ENCODE measurements at regions not wholly inside any gene's neighbourhood (a gene's known extent, or its start where the extent isn't known, plus 50 kb on each side); places are given as distances from the start of the nearest gene placed in this dataset.

GRCh38 chr5:152188251-152188650 is 216.8 kb downstream of the NMUR2 start:
- DNase-seq (ENCODE audit: low read depth): no peak
- H3K4me3 ChIP-seq (ENCODE audit: low read depth, low read length): no peak overlapping the region
- TF ChIP-seq CTCF (IDR thresholded peaks at IDR 0.05; ENCODE audit: control insufficient read depth, extremely low read depth, insufficient read depth): no peak

DNA sequence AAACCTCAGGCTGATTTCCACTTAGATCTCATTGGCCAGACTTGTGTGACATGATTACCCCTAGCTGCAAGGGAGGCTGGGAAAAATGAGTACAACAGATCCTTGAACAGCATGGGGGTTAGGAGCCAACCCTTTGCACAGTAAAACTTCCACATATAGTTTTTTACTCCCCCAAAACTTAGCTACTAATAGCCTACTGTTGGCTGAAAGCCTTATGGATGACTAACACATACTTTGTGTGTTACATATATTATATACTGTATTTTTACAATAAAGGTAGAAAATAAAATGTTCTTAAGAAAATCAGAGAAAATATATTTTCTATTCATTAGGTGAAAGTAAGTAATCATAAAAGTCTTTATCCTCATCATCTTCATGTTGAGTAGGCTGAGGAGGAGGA is 217.4 kb downstream of the NMUR2 start:
- DNase-seq (ENCODE audit: low read depth): no peak
- no peak for TF ChIP-seq CTCF (IDR thresholded peaks at IDR 0.05; ENCODE audit: control insufficient read depth, extremely low read depth, insufficient read depth)
- no peak overlapping the region for H3K4me3 ChIP-seq (ENCODE audit: low read depth, low read length)

GRCh38 chr5:152185547-152186245 is 219.4 kb downstream of the NMUR2 start:
- DNase-seq (ENCODE audit: low read depth): no peak
- no peak overlapping the region for H3K4me3 ChIP-seq (ENCODE audit: low read depth, low read length)
- TF ChIP-seq CTCF (IDR thresholded peaks at IDR 0.05; ENCODE audit: control insufficient read depth, extremely low read depth, insufficient read depth): no peak

GRCh38 chr5:152184266-152184665 is 220.8 kb downstream of the NMUR2 start:
- no peak overlapping the region for H3K4me3 ChIP-seq (ENCODE audit: low read depth, low read length)
- no peak for DNase-seq (ENCODE audit: low read depth)
- no peak for TF ChIP-seq CTCF (IDR thresholded peaks at IDR 0.05; ENCODE audit: control insufficient read depth, extremely low read depth, insufficient read depth)

GRCh38 chr5:152181461-152181860 is 223.6 kb downstream of the NMUR2 start:
- no peak for DNase-seq (ENCODE audit: low read depth)
- no peak overlapping the region for H3K4me3 ChIP-seq (ENCODE audit: low read depth, low read length)
- no peak for TF ChIP-seq CTCF (IDR thresholded peaks at IDR 0.05; ENCODE audit: control insufficient read depth, extremely low read depth, insufficient read depth)

- DNase-seq (ENCODE audit: low read depth): no peak
- no peak for TF ChIP-seq CTCF (IDR thresholded peaks at IDR 0.05; ENCODE audit: control insufficient read depth, extremely low read depth, insufficient read depth)
- H3K4me3 ChIP-seq (ENCODE audit: low read depth, low read length): no peak overlapping the region
Measured at GRCh38 chr5:152178350-152178699, 226.8 kb downstream of the NMUR2 start.
